ENCODE measurements at regions not wholly inside any gene's neighbourhood (a gene's known extent, or its start where the extent isn't known, plus 50 kb on each side); places are given as distances from the start of the nearest gene placed in this dataset.
"Not testable (repeated sequence)": the region's sequence is repeated elsewhere in the genome, so short reads cannot be mapped to it uniquely, and the experiment has no call there.

GRCh38 chr9:105114318-105114717, 130.1 kb upstream of the SLC44A1 start:
- no peak for DNase-seq (ENCODE audit: low read depth)

- no peak for DNase-seq (ENCODE audit: low read depth)
Observed at GRCh38 chr9:105114964-105115728, 129.3 kb upstream of the SLC44A1 start.

- no peak for DNase-seq (ENCODE audit: low read depth)
Observed at GRCh38 chr9:105116052-105116868, 128.2 kb upstream of the SLC44A1 start.

- no peak for DNase-seq (ENCODE audit: low read depth)
Observed at GRCh38 chr9:105117234-105117633, 127.2 kb upstream of the SLC44A1 start.

GRCh38 chr9:105118636-105119035, 125.8 kb upstream of the SLC44A1 start:
- no peak for DNase-seq (ENCODE audit: low read depth)

GRCh38 chr9:105119156-105119555, 125.3 kb upstream of the SLC44A1 start:
- no peak for DNase-seq (ENCODE audit: low read depth)

GRCh38 chr9:105121861-105122430, 122.5 kb upstream of the SLC44A1 start:
- no peak for DNase-seq (ENCODE audit: low read depth)

GRCh38 chr9:105124598-105124997, 119.9 kb upstream of the SLC44A1 start:
- not testable (repeated sequence) for DNase-seq (ENCODE audit: low read depth)

- no peak for DNase-seq (ENCODE audit: low read depth)
Observed at GRCh38 chr9:105126226-105126625, 118.2 kb upstream of the SLC44A1 start.

- DNase-seq (ENCODE audit: low read depth) = peak; percentile 67
Observed at GRCh38 chr9:105127863-105128220, 116.6 kb upstream of the SLC44A1 start.

- DNase-seq (ENCODE audit: low read depth) = no peak
Observed at GRCh38 chr9:105128908-105129600, 115.4 kb upstream of the SLC44A1 start.

GRCh38 chr9:105129731-105130130, 114.7 kb upstream of the SLC44A1 start:
- DNase-seq (ENCODE audit: low read depth) = no peak

GRCh38 chr9:105131981-105132380, 112.5 kb upstream of the SLC44A1 start:
- DNase-seq (ENCODE audit: low read depth) = no peak

GRCh38 chr9:105132606-105133005, 111.8 kb upstream of the SLC44A1 start:
- peak; percentile 80 for DNase-seq (ENCODE audit: low read depth)

- DNase-seq (ENCODE audit: low read depth) = no peak
Observed at GRCh38 chr9:105138306-105138801, 106.1 kb upstream of the SLC44A1 start.

GRCh38 chr9:105141146-105141975, 103.1 kb upstream of the SLC44A1 start:
- no peak for DNase-seq (ENCODE audit: low read depth)

- DNase-seq (ENCODE audit: low read depth) = no peak
Observed at GRCh38 chr9:105141976-105142250, 102.5 kb upstream of the SLC44A1 start.

GRCh38 chr9:105142406-105143135, 101.9 kb upstream of the SLC44A1 start:
- DNase-seq (ENCODE audit: low read depth) = peak; percentile 37

- DNase-seq (ENCODE audit: low read depth) = no peak
Observed at GRCh38 chr9:105143136-105143430, 101.4 kb upstream of the SLC44A1 start.

GRCh38 chr9:105144076-105144475, 100.4 kb upstream of the SLC44A1 start:
- DNase-seq (ENCODE audit: low read depth) = no peak

- no peak for DNase-seq (ENCODE audit: low read depth)
Observed at GRCh38 chr9:105144841-105145240, 99.6 kb upstream of the SLC44A1 start.
